WTC11 (cell line): ENCODE measurements at regions not wholly inside any gene's neighbourhood (a gene's known extent, or its start where the extent isn't known, plus 50 kb on each side); places are given as distances from the start of the nearest gene placed in this dataset.

ENCODE experiments used
- ATAC-seq: fragments of 200-7000 bp; cut with Tn5 transposase; 2 replicates; pipeline ENCODE4 v1.10.0; 2021; ENCODE audit warnings: mild to moderate bottlenecking, moderate library complexity
- CTCF ChIA-PET: fragments of 300-600 bp; sonication (Branson Sonifier 250); formaldehyde crosslinking; loops from one replicate; lab custom pipeline; 2021; ENCODE audit warnings: antibody characterized with exemption; lab: Charles Lee
- POLR2A ChIA-PET: fragments of 350-600 bp; sonication (Branson Sonifier 250); formaldehyde crosslinking; loops from one replicate; lab custom pipeline; 2021; ENCODE audit warnings: antibody characterized with exemption; lab: Charles Lee
- DNase-seq: peaks from one replicate; pipeline ENCODE4 v3.0.0; 2021; ENCODE audit warnings: low spot score
- H3K27ac Mint-ChIP-seq: 2 replicates; pipeline ENCODE4 v1.8.0; 2021; ENCODE audit warnings: mixed read lengths
- H3K27me3 Mint-ChIP-seq: 2 replicates; pipeline ENCODE4 v1.8.0; 2021; ENCODE audit warnings: low read depth, mild to moderate bottlenecking, moderate library complexity, mixed read lengths
- H3K36me3 Mint-ChIP-seq: 2 replicates; pipeline ENCODE4 v1.8.0; 2021; ENCODE audit warnings: mixed read lengths
- H3K4me1 Mint-ChIP-seq: 2 replicates; pipeline ENCODE4 v1.8.0; 2022; ENCODE audit warnings: mixed read lengths
- H3K4me3 Mint-ChIP-seq: 2 replicates; pipeline ENCODE4 v1.8.0; 2021; ENCODE audit warnings: mild to moderate bottlenecking, moderate library complexity, mixed read lengths
- H3K9me3 Mint-ChIP-seq: 2 replicates; pipeline ENCODE4 v1.8.0; 2021; ENCODE audit warnings: mixed read lengths
- ESRRA ChIP-seq: sonication (generic); formaldehyde crosslinking; IDR thresholded peaks from 2 replicates; pipeline ENCODE4 v1.8.1; 2022; ENCODE audit warnings: mild to moderate bottlenecking, missing genetic modification reagents, borderline replicate concordance
- FOXK1 ChIP-seq: sonication (generic); formaldehyde crosslinking; IDR thresholded peaks from 2 replicates; pipeline ENCODE4 v1.8.0; 2022; ENCODE audit warnings: mild to moderate bottlenecking, moderate library complexity, missing genetic modification reagents
- GRHL2 ChIP-seq: fragments of 250-450 bp; sonication (Bioruptor Pico); IDR thresholded peaks from 2 replicates; pipeline ENCODE4 v1.8.0; 2022; ENCODE audit warnings: mild to moderate bottlenecking, moderate library complexity; ENCODE audit not compliant: insufficient replicate concordance, severe bottlenecking
- IRF2 ChIP-seq: sonication (generic); formaldehyde crosslinking; IDR thresholded peaks from 2 replicates; pipeline ENCODE4 v1.8.0; 2022; ENCODE audit warnings: low read depth, missing genetic modification reagents, borderline replicate concordance
- SOX15 ChIP-seq: fragments of 250-450 bp; sonication (Bioruptor Pico); IDR thresholded peaks from 2 replicates; pipeline ENCODE4 v1.9.0; 2021; ENCODE audit warnings: mild to moderate bottlenecking
- TCF7 ChIP-seq: sonication (generic); formaldehyde crosslinking; IDR thresholded peaks from 2 replicates; pipeline ENCODE4 v1.8.0; 2022; ENCODE audit warnings: mild to moderate bottlenecking, low read depth, missing genetic modification reagents, moderate library complexity
- TEAD4 ChIP-seq: sonication (generic); formaldehyde crosslinking; IDR thresholded peaks from 2 replicates; pipeline ENCODE4 v1.8.0; 2022; ENCODE audit warnings: mild to moderate bottlenecking, missing genetic modification reagents
- TP53 ChIP-seq: sonication (generic); formaldehyde crosslinking; IDR thresholded peaks from 2 replicates; pipeline ENCODE4 v1.8.1; 2023; ENCODE audit warnings: mild to moderate bottlenecking, missing genetic modification reagents
- TF ChIP-seq, protein P1 (sequence below): sonication (generic); formaldehyde crosslinking; IDR thresholded peaks from 2 replicates; pipeline ENCODE4 v1.8.1; 2023; ENCODE audit warnings: mild to moderate bottlenecking, missing genetic modification reagents, moderate library complexity
- TF ChIP-seq, protein P2 (sequence below): sonication (generic); formaldehyde crosslinking; IDR thresholded peaks from 2 replicates; pipeline ENCODE4 v1.8.1; 2022; ENCODE audit warnings: mild to moderate bottlenecking, missing genetic modification reagents, moderate library complexity, borderline replicate concordance
- TF ChIP-seq, protein P3 (sequence below): sonication (generic); formaldehyde crosslinking; IDR thresholded peaks from 2 replicates; pipeline ENCODE4 v1.8.1; 2022; ENCODE audit warnings: mild to moderate bottlenecking, moderate library complexity, missing genetic modification reagents
- TF ChIP-seq, protein P4 (sequence below): sonication (generic); formaldehyde crosslinking; IDR thresholded peaks from 2 replicates; pipeline ENCODE4 v1.8.1; 2022; ENCODE audit warnings: missing genetic modification reagents, borderline replicate concordance
- TF ChIP-seq, protein P5 (sequence below): sonication (generic); formaldehyde crosslinking; IDR thresholded peaks from 2 replicates; pipeline ENCODE4 v1.8.1; 2023; ENCODE audit warnings: mild to moderate bottlenecking, missing genetic modification reagents
- TF ChIP-seq, protein P6 (sequence below): fragments of 250-450 bp; sonication (Bioruptor Pico); IDR thresholded peaks from 2 replicates; pipeline ENCODE4 v1.9.0; 2021; ENCODE audit warnings: mild to moderate bottlenecking
- TF ChIP-seq, protein P7 (sequence below): fragments of 250-450 bp; sonication (Bioruptor Pico); IDR thresholded peaks from 2 replicates; pipeline ENCODE4 v2.1.2; 2022; ENCODE audit warnings: mild to moderate bottlenecking, moderate library complexity

DNA sequence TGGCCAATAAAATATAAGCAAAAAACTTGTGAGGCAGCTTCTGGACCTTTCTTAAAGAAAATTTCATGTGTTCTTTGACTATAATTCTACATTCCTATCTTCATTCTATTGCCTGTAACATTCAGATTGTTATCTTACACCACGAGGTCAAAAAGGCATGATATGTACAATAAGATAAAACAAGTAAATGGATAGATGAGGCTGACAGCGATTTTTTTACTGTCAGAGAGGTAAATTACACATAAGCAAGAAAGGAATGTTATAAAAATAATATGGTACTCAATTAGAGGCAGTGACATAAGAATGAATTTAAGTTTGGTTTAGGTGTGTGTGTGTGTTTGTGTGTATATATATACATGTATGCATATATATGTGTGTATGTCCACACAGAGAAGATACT, 660.0 kb downstream of the C12orf50 start:
- CTCF ChIA-PET: no interaction called here
- Mint-ChIP-seq H3K36me3 (no peaks in the 10 kb centered on the region), H3K4me1 (no peaks in the 10 kb centered on the region), H3K9me3 (peaks cover 13% of the 10 kb centered on the region)
- DNase-seq: no peak
- no peak for TF ChIP-seq TEAD4 (CRISPR knock-in tag)
- no peak for TF ChIP-seq IRF2 (CRISPR knock-in tag)
- TF ChIP-seq, all 79 proteins: peak for 0
- Mint-ChIP-seq H3K27ac (no peak overlapping the region), H3K4me3 (no peak overlapping the region), H3K27me3 (no peaks in the 10 kb centered on the region)
- no peak for ATAC-seq
- POLR2A ChIA-PET: no interaction called here

DNA sequence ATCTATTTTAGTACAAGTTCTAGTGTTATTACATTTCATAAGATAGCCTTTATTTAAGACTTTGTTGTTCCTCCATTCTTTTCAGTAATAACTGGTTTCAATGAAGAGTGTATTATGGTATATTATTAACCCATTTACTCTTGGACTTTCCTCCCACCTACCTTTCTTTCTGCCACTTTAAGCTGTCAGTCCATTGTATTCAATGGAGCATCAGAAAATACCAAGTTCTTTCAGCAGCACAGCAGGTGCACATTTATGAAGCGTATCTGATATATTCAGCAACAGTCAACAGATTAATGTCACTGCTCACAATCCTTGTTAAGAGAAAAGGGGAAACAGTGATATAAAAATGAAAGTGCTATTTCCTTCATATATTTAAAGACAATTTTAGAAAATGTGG, 660.9 kb downstream of the C12orf50 start:
- no peak for TF ChIP-seq TP53 (CRISPR knock-in tag)
- peaks cover 10% of the 10 kb centered on the region for H3K9me3 Mint-ChIP-seq
- CTCF ChIA-PET: no interaction called here
- ATAC-seq (no peak), DNase-seq (no peak)
- no peaks in the 10 kb centered on the region for H3K27me3 Mint-ChIP-seq
- POLR2A ChIA-PET: no interaction called here
- H3K4me1 Mint-ChIP-seq: no peaks in the 10 kb centered on the region
- H3K27ac Mint-ChIP-seq: no peak overlapping the region
- no peak overlapping the region for H3K4me3 Mint-ChIP-seq
- no peaks in the 10 kb centered on the region for H3K36me3 Mint-ChIP-seq

DNA sequence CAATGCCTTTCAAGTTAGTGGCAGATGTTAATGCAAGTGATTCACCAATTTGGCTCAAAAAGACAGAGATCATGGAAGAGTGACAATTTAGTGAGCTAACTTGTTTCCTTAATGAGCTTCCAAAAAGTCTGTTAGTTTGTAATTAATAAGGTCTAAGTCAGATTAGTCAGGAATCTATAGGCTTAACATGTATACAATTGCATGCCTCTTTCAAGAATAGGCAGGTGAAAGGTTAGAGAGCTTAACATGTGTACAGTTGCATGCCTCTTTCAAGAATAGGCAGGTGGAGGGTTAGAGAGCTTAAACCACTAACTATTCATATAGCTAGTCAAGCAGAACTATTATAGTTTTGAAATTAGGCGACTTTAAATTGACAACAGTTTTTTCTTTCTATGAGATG, 663.8 kb downstream of the C12orf50 start:
- ATAC-seq (no peak), DNase-seq (no peak)
- Mint-ChIP-seq H3K36me3 (peaks cover 6% of the 10 kb centered on the region), H3K4me3 (no peak overlapping the region), H3K9me3 (peaks cover 34% of the 10 kb centered on the region), H3K4me1 (no peaks in the 10 kb centered on the region), H3K27me3 (no peaks in the 10 kb centered on the region), H3K27ac (no peak overlapping the region)
- TF ChIP-seq, protein P1, sequence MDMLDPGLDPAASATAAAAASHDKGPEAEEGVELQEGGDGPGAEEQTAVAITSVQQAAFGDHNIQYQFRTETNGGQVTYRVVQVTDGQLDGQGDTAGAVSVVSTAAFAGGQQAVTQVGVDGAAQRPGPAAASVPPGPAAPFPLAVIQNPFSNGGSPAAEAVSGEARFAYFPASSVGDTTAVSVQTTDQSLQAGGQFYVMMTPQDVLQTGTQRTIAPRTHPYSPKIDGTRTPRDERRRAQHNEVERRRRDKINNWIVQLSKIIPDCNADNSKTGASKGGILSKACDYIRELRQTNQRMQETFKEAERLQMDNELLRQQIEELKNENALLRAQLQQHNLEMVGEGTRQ (CRISPR knock-in tag): no peak
- TF ChIP-seq, protein P2, sequence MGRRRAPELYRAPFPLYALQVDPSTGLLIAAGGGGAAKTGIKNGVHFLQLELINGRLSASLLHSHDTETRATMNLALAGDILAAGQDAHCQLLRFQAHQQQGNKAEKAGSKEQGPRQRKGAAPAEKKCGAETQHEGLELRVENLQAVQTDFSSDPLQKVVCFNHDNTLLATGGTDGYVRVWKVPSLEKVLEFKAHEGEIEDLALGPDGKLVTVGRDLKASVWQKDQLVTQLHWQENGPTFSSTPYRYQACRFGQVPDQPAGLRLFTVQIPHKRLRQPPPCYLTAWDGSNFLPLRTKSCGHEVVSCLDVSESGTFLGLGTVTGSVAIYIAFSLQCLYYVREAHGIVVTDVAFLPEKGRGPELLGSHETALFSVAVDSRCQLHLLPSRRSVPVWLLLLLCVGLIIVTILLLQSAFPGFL: no peak
- TF ChIP-seq SOX15 (CRISPR knock-in tag) (no peak), GRHL2 (CRISPR knock-in tag) (no peak), FOXK1 (CRISPR knock-in tag) (no peak), ESRRA (CRISPR knock-in tag) (no peak), TCF7 (no peak)
- TF ChIP-seq, protein P3, sequence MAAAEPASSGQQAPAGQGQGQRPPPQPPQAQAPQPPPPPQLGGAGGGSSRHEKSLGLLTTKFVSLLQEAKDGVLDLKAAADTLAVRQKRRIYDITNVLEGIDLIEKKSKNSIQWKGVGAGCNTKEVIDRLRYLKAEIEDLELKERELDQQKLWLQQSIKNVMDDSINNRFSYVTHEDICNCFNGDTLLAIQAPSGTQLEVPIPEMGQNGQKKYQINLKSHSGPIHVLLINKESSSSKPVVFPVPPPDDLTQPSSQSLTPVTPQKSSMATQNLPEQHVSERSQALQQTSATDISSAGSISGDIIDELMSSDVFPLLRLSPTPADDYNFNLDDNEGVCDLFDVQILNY: no peak
- TF ChIP-seq, protein P4, sequence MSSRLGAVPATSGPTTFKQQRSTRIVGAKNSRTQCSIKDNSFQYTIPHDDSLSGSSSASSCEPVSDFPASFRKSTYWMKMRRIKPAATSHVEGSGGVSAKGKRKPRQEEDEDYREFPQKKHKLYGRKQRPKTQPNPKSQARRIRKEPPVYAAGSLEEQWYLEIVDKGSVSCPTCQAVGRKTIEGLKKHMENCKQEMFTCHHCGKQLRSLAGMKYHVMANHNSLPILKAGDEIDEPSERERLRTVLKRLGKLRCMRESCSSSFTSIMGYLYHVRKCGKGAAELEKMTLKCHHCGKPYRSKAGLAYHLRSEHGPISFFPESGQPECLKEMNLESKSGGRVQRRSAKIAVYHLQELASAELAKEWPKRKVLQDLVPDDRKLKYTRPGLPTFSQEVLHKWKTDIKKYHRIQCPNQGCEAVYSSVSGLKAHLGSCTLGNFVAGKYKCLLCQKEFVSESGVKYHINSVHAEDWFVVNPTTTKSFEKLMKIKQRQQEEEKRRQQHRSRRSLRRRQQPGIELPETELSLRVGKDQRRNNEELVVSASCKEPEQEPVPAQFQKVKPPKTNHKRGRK (CRISPR knock-in tag): no peak
- TF ChIP-seq, protein P5, sequence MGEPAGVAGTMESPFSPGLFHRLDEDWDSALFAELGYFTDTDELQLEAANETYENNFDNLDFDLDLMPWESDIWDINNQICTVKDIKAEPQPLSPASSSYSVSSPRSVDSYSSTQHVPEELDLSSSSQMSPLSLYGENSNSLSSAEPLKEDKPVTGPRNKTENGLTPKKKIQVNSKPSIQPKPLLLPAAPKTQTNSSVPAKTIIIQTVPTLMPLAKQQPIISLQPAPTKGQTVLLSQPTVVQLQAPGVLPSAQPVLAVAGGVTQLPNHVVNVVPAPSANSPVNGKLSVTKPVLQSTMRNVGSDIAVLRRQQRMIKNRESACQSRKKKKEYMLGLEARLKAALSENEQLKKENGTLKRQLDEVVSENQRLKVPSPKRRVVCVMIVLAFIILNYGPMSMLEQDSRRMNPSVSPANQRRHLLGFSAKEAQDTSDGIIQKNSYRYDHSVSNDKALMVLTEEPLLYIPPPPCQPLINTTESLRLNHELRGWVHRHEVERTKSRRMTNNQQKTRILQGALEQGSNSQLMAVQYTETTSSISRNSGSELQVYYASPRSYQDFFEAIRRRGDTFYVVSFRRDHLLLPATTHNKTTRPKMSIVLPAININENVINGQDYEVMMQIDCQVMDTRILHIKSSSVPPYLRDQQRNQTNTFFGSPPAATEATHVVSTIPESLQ (CRISPR knock-in tag): no peak
- TF ChIP-seq, protein P6, sequence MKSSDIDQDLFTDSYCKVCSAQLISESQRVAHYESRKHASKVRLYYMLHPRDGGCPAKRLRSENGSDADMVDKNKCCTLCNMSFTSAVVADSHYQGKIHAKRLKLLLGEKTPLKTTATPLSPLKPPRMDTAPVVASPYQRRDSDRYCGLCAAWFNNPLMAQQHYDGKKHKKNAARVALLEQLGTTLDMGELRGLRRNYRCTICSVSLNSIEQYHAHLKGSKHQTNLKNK (CRISPR knock-in tag): no peak
- TF ChIP-seq, protein P7, sequence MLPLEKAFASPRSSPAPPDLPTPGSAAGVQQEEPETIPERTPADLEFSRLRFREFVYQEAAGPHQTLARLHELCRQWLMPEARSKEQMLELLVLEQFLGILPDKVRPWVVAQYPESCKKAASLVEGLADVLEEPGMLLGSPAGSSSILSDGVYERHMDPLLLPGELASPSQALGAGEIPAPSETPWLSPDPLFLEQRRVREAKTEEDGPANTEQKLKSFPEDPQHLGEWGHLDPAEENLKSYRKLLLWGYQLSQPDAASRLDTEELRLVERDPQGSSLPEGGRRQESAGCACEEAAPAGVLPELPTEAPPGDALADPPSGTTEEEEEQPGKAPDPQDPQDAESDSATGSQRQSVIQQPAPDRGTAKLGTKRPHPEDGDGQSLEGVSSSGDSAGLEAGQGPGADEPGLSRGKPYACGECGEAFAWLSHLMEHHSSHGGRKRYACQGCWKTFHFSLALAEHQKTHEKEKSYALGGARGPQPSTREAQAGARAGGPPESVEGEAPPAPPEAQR (CRISPR knock-in tag): no peak
- ChIA-PET CTCF (no interaction called here), POLR2A (no interaction called here)
